NT2/D1 (cell line): ENCODE measurements at regions not wholly inside any gene's neighbourhood (a gene's known extent, or its start where the extent isn't known, plus 50 kb on each side); places are given as distances from the start of the nearest gene placed in this dataset.

Source experiments
- DNase-seq: peaks from one replicate; pipeline ENCODE4 v3.0.0-alpha.2; 2011; ENCODE audit warnings: low read depth, low spot score
- H3K27me3 ChIP-seq: 2 replicates; pipeline ENCODE4 v1.6.0; 2011; ENCODE audit warnings: mild to moderate bottlenecking; ENCODE audit not compliant: insufficient read length, insufficient read depth
- H3K36me3 ChIP-seq: 2 replicates; pipeline ENCODE4 v1.6.1; 2011; ENCODE audit warnings: mild to moderate bottlenecking, low read length, mixed read lengths; ENCODE audit not compliant: insufficient read depth, insufficient read length
- H3K4me1 ChIP-seq: 2 replicates; pipeline ENCODE4 v1.5.1; 2011; ENCODE audit not compliant: insufficient read depth, insufficient read length
- H3K4me3 ChIP-seq: 2 replicates; pipeline ENCODE4 v1.5.1; 2011; ENCODE audit warnings: low read depth; ENCODE audit not compliant: insufficient read length
- H3K9ac ChIP-seq: 2 replicates; pipeline ENCODE4 v1.6.0; 2011; ENCODE audit warnings: low read depth; ENCODE audit not compliant: insufficient read length
- H3K9me3 ChIP-seq: 2 replicates; pipeline ENCODE4 v1.5.1; 2011; ENCODE audit warnings: mild to moderate bottlenecking, low read length; ENCODE audit not compliant: insufficient read depth
- SUZ12 ChIP-seq: IDR thresholded peaks from 2 replicates; pipeline ENCODE4 v1.6.1; 2011; ENCODE audit not compliant: insufficient read length, insufficient read depth; ENCODE audit errors: extremely low read depth
- YY1 ChIP-seq: IDR thresholded peaks from 2 replicates; pipeline ENCODE4 v1.6.1; 2011; ENCODE audit not compliant: insufficient read length, insufficient read depth
- ZNF274 ChIP-seq: IDR thresholded peaks from 2 replicates; pipeline ENCODE4 v1.6.1; 2011; ENCODE audit warnings: mild to moderate bottlenecking, low read depth, low read length

DNA sequence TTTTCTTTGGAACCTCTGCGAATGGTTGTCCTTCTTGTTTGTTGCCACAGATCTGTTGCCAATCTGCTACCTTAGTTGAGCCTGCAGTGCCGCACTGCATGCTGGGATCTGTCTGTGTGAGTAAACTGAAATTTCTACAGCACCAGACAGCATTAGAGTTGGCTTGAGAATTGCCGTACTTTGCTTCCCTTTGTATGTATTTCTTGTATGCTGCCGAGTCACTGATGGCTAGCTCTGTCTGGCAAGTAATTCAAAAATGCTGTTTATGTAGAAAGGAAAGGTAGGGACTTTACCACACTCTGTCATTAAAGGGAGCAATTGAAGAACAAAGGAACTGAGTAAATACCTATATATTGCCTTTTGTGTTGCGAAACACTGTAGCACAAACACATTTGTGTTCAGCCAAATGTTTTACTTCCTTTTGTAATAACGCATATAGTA is 857.4 kb downstream of the USP25 start:
- no peaks in the 10 kb centered on the region for H3K9me3 ChIP-seq
- DNase-seq: no peak
- H3K9ac ChIP-seq: no peak overlapping the region
- no peaks in the 10 kb centered on the region for H3K4me1 ChIP-seq
- no peak for TF ChIP-seq YY1
- TF ChIP-seq ZNF274: no peak
- no peak for TF ChIP-seq SUZ12
- no peak overlapping the region for H3K4me3 ChIP-seq
- no peaks in the 10 kb centered on the region for H3K36me3 ChIP-seq
- H3K27me3 ChIP-seq: no peaks in the 10 kb centered on the region

DNA sequence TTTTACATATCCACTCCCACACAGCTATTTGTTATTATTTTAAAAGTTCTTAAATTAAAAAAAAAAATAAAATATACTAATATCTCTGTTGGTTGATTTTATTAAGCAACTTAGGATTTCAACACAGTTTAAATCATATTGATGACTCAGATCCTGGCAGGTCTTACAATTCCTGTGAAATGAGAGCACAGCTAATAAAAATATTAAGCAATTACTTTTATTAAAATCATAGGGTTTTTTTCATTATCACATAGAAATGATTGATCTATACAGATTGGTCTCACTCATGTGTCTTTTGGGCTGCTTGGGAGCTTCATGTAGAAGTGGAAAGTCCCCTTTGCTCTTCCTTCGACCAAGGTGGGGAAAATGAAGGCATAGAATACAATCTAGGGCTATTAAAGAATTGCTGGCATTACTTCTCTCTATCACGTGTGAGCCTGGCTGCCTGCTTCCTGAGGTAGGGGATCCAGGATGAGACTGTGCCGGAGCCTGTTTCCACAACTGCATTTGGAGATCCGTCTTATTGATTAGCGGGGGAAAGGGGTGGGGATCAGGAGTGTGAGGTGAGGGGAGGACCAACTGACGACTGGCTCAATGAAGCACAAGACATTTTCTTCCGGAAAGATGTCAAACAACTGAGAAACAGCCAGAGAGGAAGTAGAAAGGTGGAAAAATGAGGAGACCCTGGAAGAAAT is 858.0 kb downstream of the USP25 start:
- Histone ChIP-seq H3K9me3 (no peaks in the 10 kb centered on the region), H3K4me3 (peak overlapping the region; percentile 15), H3K9ac (no peak overlapping the region), H3K4me1 (no peaks in the 10 kb centered on the region), H3K27me3 (no peaks in the 10 kb centered on the region), H3K36me3 (no peaks in the 10 kb centered on the region)
- DNase-seq: no peak
- TF ChIP-seq ZNF274: no peak
- TF ChIP-seq SUZ12: no peak
- TF ChIP-seq YY1: no peak

DNA sequence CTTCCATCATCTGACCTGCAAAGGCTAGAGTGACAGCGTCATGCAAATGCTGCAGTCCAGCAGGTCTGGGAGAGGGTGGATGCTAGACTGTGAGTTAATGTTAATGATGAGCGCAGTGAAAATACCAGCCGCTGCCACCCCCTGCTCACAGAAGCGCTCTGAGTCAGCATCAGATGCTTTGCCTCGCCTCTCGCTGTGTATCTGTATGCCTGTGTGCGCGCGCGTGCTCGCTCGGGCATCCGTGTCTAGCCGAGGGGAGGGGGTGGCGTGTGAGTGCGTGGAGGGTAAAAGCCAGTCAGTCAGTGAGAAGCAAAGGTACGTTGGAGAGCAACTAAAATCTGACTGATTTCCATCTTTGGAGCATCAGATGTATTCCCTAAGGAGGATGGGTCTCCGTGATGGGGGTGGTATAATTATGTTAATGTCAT is 858.7 kb downstream of the USP25 start:
- no peak overlapping the region for H3K9ac ChIP-seq
- TF ChIP-seq SUZ12 (no peak), ZNF274 (no peak), YY1 (no peak)

DNA sequence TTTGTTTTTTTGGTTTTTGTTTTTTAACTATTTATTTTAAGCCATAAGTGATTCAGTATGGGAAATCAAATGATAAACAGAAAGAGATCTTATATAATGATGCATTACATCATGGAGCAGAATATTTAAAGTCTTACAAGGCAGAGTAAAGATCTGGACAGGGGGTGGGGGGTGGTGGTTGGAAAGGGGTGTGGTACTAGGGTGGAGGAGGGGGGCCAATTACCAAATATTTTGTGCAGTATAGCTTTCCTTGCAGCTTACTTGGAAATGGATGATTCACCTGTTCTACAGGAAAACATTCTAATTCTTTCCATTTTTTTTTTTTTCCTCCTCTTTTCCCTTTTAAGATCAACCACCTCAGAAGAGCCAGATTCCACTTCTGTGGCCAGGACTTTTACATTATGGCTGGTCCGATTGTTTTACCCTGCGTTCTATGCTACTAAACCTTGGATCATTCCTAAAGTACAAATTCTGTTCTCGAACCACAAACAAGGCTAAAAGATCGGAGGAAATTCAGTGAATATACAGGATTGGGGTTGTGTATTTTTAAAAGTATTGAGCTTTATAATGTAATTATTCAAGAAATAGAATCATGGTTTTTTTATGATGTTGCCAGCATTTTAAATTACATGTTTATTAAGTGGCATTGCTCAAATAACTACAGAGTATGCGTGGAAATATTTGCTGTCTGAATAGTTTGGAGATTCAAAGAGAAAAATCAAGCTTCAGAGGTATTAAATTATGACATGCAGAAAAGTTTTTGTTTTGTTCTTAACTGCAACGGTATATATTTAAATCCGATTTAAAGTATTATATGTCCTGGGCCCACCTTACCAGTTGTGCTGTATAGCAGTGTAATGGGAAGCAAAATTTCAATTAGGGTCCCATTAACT is 859.5 kb downstream of the USP25 start:
- Histone ChIP-seq H3K9ac (no peak overlapping the region), H3K36me3 (no peaks in the 10 kb centered on the region), H3K27me3 (no peaks in the 10 kb centered on the region), H3K4me3 (no peak overlapping the region), H3K4me1 (no peaks in the 10 kb centered on the region), H3K9me3 (no peaks in the 10 kb centered on the region)
- DNase-seq: no peak
- TF ChIP-seq YY1 (no peak), ZNF274 (no peak), SUZ12 (no peak)

More for the DNA sequence above, 858.7 kb downstream of the USP25 start:
- peak overlapping the region; percentile 15 for H3K4me3 ChIP-seq
- H3K9me3 ChIP-seq: no peaks in the 10 kb centered on the region
- H3K4me1 ChIP-seq: no peaks in the 10 kb centered on the region
- H3K36me3 ChIP-seq: no peaks in the 10 kb centered on the region
- DNase-seq: peak; percentile 28
- no peaks in the 10 kb centered on the region for H3K27me3 ChIP-seq

DNA sequence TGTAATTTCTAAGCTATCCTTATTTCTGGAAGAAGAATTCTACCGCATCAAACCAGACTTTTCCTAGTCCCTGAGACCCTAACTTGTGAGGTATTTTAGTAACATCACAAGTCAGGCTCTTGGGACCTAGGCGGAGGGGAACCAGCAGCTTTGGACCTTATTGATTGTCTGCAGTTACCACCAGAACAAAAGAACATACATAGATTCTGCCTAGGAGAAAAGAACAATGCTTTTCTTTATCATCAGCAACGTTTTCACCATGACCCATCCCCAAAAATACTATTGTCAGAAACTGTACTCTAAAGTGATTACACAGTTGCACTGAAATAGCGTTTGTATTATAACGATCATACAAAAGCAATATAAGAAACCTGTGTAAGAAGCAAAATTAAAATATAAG is 860.4 kb downstream of the USP25 start:
- DNase-seq: no peak
- Histone ChIP-seq H3K9me3 (no peaks in the 10 kb centered on the region), H3K4me3 (no peak overlapping the region), H3K27me3 (no peaks in the 10 kb centered on the region), H3K36me3 (no peaks in the 10 kb centered on the region), H3K9ac (no peak overlapping the region), H3K4me1 (no peaks in the 10 kb centered on the region)
- TF ChIP-seq ZNF274 (no peak), SUZ12 (no peak), YY1 (no peak)

DNA sequence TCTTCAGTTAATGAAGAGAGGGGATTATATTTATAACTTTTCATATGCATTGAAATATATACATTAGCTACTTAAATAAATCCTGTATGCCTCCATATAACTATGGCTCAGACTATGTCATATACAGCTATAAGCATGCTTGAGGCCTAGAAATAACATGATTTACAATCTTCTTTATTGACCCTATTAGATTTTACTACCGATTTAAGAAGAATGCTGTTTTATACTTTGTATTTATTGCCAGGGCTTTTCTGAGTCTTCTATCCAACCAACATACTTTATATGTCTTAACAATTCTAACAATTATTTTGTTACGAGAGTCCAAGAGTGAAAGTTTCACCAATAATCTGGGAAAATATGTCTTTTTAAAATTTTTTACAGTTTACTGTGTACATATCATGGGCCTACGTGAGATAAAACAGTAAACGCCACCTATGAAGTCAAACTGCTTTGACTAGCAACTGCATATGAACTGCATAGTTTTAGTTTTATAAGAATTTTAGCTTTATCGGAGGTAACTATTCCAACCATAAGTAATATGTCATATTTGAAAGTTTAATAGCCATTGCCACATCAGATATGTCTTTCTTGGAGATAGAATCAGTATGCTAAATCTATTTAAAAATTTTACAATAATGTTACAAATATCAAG is 861.0 kb downstream of the USP25 start:
- H3K4me3 ChIP-seq: no peak overlapping the region
- H3K36me3 ChIP-seq: no peaks in the 10 kb centered on the region
- H3K27me3 ChIP-seq: no peaks in the 10 kb centered on the region
- H3K9ac ChIP-seq: no peak overlapping the region
- DNase-seq: no peak
- TF ChIP-seq YY1 (no peak), SUZ12 (no peak), ZNF274 (no peak)
- no peaks in the 10 kb centered on the region for H3K4me1 ChIP-seq
- no peaks in the 10 kb centered on the region for H3K9me3 ChIP-seq
